Neural crest cell (in vitro differentiated cells): ENCODE measurements at regions not wholly inside any gene's neighbourhood (a gene's known extent, or its start where the extent isn't known, plus 50 kb on each side); places are given as distances from the start of the nearest gene placed in this dataset.

Source experiments
- DNase-seq: peaks from one replicate; pipeline ENCODE4 v3.0.0; 2021; ENCODE audit warnings: low read depth, mixed read lengths, low spot score
- H3K27ac Mint-ChIP-seq: one replicate; pipeline ENCODE4 v1.8.0; 2021; ENCODE audit warnings: mild to moderate bottlenecking, mixed read lengths; ENCODE audit not compliant: unreplicated experiment
- H3K27me3 Mint-ChIP-seq: 2 replicates; pipeline ENCODE4 v1.8.0; 2021; ENCODE audit warnings: low read depth, mild to moderate bottlenecking, mixed read lengths
- H3K36me3 Mint-ChIP-seq: 2 replicates; pipeline ENCODE4 v1.8.0; 2021; ENCODE audit warnings: low read depth, mild to moderate bottlenecking, mixed read lengths
- H3K4me1 Mint-ChIP-seq: 2 replicates; pipeline ENCODE4 v1.8.0; 2021; ENCODE audit warnings: mixed read lengths
- H3K4me3 Mint-ChIP-seq: one replicate; pipeline ENCODE4 v1.8.0; 2021; ENCODE audit warnings: mild to moderate bottlenecking, mixed read lengths
- H3K9me3 Mint-ChIP-seq: 2 replicates; pipeline ENCODE4 v1.8.0; 2021; ENCODE audit warnings: mixed read lengths
- TF ChIP-seq, protein P1 (sequence below): fragments of 200-600 bp; sonication (generic); conservative IDR thresholded peaks from 2 replicates; pipeline ENCODE4 v1.5.0; 2021; ENCODE audit warnings: antibody characterized with exemption, mild to moderate bottlenecking

DNA sequence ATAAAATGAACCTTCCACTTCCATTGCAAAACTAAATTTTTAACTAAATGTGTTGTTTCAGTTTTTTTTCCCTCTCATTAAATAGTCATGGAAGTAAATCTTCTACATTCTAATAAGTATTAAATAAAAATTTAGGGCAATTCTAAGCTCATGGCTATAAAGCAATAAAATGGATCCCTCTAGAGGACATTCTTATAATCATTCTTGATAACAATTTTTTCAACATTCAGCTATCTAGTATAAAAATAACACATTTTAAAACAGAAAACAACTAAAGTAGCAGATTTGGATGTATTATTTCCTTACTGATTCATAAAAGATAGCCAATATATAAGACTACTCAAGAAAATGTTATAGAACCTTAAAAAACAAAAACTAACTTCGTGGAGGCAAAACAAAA, 393.1 kb downstream of the PLOD2 start:
- no peak for DNase-seq
- TF ChIP-seq, protein P1, sequence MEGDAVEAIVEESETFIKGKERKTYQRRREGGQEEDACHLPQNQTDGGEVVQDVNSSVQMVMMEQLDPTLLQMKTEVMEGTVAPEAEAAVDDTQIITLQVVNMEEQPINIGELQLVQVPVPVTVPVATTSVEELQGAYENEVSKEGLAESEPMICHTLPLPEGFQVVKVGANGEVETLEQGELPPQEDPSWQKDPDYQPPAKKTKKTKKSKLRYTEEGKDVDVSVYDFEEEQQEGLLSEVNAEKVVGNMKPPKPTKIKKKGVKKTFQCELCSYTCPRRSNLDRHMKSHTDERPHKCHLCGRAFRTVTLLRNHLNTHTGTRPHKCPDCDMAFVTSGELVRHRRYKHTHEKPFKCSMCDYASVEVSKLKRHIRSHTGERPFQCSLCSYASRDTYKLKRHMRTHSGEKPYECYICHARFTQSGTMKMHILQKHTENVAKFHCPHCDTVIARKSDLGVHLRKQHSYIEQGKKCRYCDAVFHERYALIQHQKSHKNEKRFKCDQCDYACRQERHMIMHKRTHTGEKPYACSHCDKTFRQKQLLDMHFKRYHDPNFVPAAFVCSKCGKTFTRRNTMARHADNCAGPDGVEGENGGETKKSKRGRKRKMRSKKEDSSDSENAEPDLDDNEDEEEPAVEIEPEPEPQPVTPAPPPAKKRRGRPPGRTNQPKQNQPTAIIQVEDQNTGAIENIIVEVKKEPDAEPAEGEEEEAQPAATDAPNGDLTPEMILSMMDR, result peak; percentile 64
- peaks cover 4% of the 10 kb centered on the region for H3K9me3 Mint-ChIP-seq
- no peaks in the 10 kb centered on the region for H3K4me1 Mint-ChIP-seq
- no peaks in the 10 kb centered on the region for H3K27me3 Mint-ChIP-seq
- H3K27ac Mint-ChIP-seq, result no peak overlapping the region
- H3K36me3 Mint-ChIP-seq, result no peaks in the 10 kb centered on the region
- H3K4me3 Mint-ChIP-seq, result no peak overlapping the region

DNA sequence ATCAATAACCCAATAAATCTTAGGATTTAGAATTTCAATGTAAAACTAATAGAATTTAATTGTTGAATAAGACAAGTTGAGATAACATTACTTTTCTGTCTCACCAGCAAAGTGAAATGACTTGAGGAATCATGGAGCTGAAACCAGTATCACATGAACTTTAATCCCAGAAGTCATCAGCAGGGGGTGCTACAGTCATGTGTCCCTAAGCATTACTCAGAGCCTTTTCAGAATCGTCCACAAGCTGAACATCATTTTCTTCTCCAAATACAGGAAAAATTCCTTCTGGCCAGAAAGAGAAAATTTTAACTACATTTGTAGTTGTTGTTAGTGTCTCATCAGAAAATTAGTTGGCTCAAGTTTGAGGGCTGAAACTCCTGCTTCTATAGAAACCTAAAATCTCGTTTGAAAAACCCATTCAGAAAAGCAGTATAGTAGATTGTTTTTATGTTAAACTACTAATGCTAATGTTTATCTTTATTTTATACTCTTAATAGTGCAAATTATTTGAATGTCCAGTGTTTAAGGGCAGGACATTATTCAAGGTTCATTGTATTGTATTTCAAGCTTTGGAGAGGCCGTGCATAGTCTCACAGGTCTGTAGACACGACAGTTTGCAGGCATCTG, 384.1 kb downstream of the PLOD2 start:
- H3K4me3 Mint-ChIP-seq, result no peak overlapping the region
- H3K9me3 Mint-ChIP-seq, result no peaks in the 10 kb centered on the region
- H3K36me3 Mint-ChIP-seq, result no peaks in the 10 kb centered on the region
- H3K27me3 Mint-ChIP-seq, result no peaks in the 10 kb centered on the region
- DNase-seq, result peak; percentile 61
- TF ChIP-seq, protein P1, result peak; percentile 73
- no peaks in the 10 kb centered on the region for H3K4me1 Mint-ChIP-seq
- H3K27ac Mint-ChIP-seq, result no peak overlapping the region

DNA sequence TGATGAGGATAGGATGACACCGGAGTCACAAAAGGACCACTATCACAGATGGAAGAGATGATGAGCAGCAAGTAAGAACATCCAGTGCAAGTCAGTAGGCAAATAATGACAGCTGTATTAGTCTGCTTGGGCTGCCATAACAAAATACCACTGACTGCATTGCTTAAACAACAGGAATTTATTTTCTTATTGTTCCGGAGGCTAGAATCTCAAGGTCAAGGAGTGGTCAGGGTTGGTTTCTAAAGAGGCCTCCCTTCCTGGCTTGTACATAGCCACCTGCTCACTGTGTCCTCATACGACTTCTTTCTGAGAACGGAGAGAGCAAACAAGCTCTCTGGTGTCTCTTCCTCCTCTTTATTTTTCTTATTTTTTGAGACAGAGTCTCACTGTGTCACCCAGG, 380.7 kb downstream of the PLOD2 start:
- Mint-ChIP-seq H3K27ac (no peak overlapping the region), H3K4me3 (no peak overlapping the region), H3K4me1 (no peaks in the 10 kb centered on the region), H3K36me3 (no peaks in the 10 kb centered on the region), H3K27me3 (no peaks in the 10 kb centered on the region), H3K9me3 (no peaks in the 10 kb centered on the region)
- TF ChIP-seq, protein P1, result no peak
- no peak for DNase-seq

DNA sequence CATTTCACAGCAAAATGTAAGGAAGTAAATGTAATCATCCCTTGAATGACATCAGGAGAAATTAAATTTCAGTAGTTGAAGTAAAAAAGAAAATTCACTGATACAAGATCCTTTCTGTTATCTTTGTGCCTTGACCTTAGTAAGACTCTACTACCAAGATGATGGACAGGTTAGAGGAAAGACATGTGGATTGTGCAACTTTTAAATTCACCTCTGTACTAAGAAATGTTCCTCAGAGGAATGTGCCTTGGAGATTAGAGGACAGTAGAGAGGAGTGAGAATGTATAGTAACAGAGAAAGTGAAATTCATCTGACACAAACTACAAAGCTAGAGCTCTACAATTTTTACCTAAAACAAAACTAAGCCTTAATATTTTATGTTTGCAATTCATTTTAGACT, 375.3 kb downstream of the PLOD2 start:
- H3K27ac Mint-ChIP-seq, result no peak overlapping the region

GRCh38 chr3:145798007-145798406, 363.0 kb downstream of the PLOD2 start:
- Mint-ChIP-seq H3K36me3 (peaks cover 3% of the 10 kb centered on the region), H3K4me3 (no peak overlapping the region), H3K4me1 (peaks cover 31% of the 10 kb centered on the region), H3K9me3 (peaks cover 19% of the 10 kb centered on the region), H3K27ac (no peak overlapping the region), H3K27me3 (no peaks in the 10 kb centered on the region)
- TF ChIP-seq, protein P1, result no peak
- no peak for DNase-seq

More for the DNA sequence above, 375.3 kb downstream of the PLOD2 start:
- H3K36me3 Mint-ChIP-seq, result no peaks in the 10 kb centered on the region
- no peak overlapping the region for H3K4me3 Mint-ChIP-seq
- H3K27me3 Mint-ChIP-seq, result no peaks in the 10 kb centered on the region
- TF ChIP-seq, protein P1, result no peak
- H3K4me1 Mint-ChIP-seq, result no peaks in the 10 kb centered on the region
- no peaks in the 10 kb centered on the region for H3K9me3 Mint-ChIP-seq
- DNase-seq, result no peak
